ENCODE measurements at regions not wholly inside any gene's neighbourhood (a gene's known extent, or its start where the extent isn't known, plus 50 kb on each side); places are given as distances from the start of the nearest gene placed in this dataset.

- FAIRE-seq (no peak), DNase-seq (no peak)
- Histone ChIP-seq H3K9me3 (ENCODE audit: control insufficient read depth in 2 of 2, insufficient read depth in 1 of 2, low read depth in 1 of 2, low read length in 1 of 2) (peaks cover 0 to 1% of the 10 kb centered on the region in 2 donors), H3K4me3 (ENCODE audit: low read depth in 1 of 3, low read length in 3 of 3) (no peak overlapping the region), H3K4me1 (ENCODE audit: control insufficient read depth in 3 of 3, insufficient read depth in 2 of 3, low read depth in 1 of 3, low read length in 2 of 3) (no peaks in the 10 kb centered on the region), H3K36me3 (ENCODE audit: control insufficient read depth in 3 of 3, insufficient read depth in 2 of 3, low read depth in 1 of 3, low read length in 3 of 3) (no peaks in the 10 kb centered on the region), H3K27me3 (ENCODE audit: control insufficient read depth in 3 of 3, insufficient read depth in 3 of 3, low read length in 3 of 3) (no peaks in the 10 kb centered on the region), H3K27ac (ENCODE audit: low read depth in 1 of 3, low read length in 2 of 3) (no peak overlapping the region)
- WGBS, 3 donors: 79 to 88% (median 87%) methylated on average over 16 of the region's 16 CpGs
Observed at GRCh38 chr13:82654861-82655855, 1227.1 kb downstream of the SLITRK1 start.

GRCh38 chr13:82654143-82654542 lies 1228.1 kb downstream of the SLITRK1 start:
- H3K4me3 ChIP-seq (ENCODE audit: low read depth in 1 of 3, low read length in 3 of 3): no peak overlapping the region
- no peaks in the 10 kb centered on the region for H3K27me3 ChIP-seq (ENCODE audit: control insufficient read depth in 3 of 3, insufficient read depth in 3 of 3, low read length in 3 of 3)
- no peak for DNase-seq
- FAIRE-seq: no peak
- no peaks in the 10 kb centered on the region for H3K4me1 ChIP-seq (ENCODE audit: control insufficient read depth in 3 of 3, insufficient read depth in 2 of 3, low read depth in 1 of 3, low read length in 2 of 3)
- WGBS, 3 donors: 60 to 76% (median 62%) methylated on average over 1 of the region's 1 CpG
- no peaks in the 10 kb centered on the region for H3K36me3 ChIP-seq (ENCODE audit: control insufficient read depth in 3 of 3, insufficient read depth in 2 of 3, low read depth in 1 of 3, low read length in 3 of 3)
- H3K27ac ChIP-seq (ENCODE audit: low read depth in 1 of 3, low read length in 2 of 3): no peak overlapping the region
- no peaks in the 10 kb centered on the region for H3K9me3 ChIP-seq (ENCODE audit: control insufficient read depth in 2 of 2, insufficient read depth in 1 of 2, low read depth in 1 of 2, low read length in 1 of 2)

GRCh38 chr13:82647540-82647939 lies 1234.7 kb downstream of the SLITRK1 start:
- no peak overlapping the region for H3K4me3 ChIP-seq (ENCODE audit: low read depth in 1 of 3, low read length in 3 of 3)
- H3K4me1 ChIP-seq (ENCODE audit: control insufficient read depth in 3 of 3, insufficient read depth in 2 of 3, low read depth in 1 of 3, low read length in 2 of 3): no peaks in the 10 kb centered on the region
- no peaks in the 10 kb centered on the region for H3K9me3 ChIP-seq (ENCODE audit: control insufficient read depth in 2 of 2, insufficient read depth in 1 of 2, low read depth in 1 of 2, low read length in 1 of 2)
- DNase-seq (no peak), FAIRE-seq (no peak)
- H3K27ac ChIP-seq (ENCODE audit: low read depth in 1 of 3, low read length in 2 of 3): no peak overlapping the region
- H3K36me3 ChIP-seq (ENCODE audit: control insufficient read depth in 3 of 3, insufficient read depth in 2 of 3, low read depth in 1 of 3, low read length in 3 of 3): no peaks in the 10 kb centered on the region
- 87 to 94% (median 93%) methylated on average over 1 of the region's 1 CpG for WGBS, 3 donors
- no peaks in the 10 kb centered on the region for H3K27me3 ChIP-seq (ENCODE audit: control insufficient read depth in 3 of 3, insufficient read depth in 3 of 3, low read length in 3 of 3)

- WGBS, 3 donors: 74 to 89% (median 88%) methylated on average over 1 of the region's 1 CpG
- no peak for DNase-seq
- FAIRE-seq: no peak
Observed at GRCh38 chr13:82636119-82636518, 1246.2 kb downstream of the SLITRK1 start.

GRCh38 chr13:82634946-82635345 lies 1247.3 kb downstream of the SLITRK1 start:
- no peaks in the 10 kb centered on the region for H3K4me1 ChIP-seq (ENCODE audit: control insufficient read depth in 3 of 3, insufficient read depth in 2 of 3, low read depth in 1 of 3, low read length in 2 of 3)
- H3K36me3 ChIP-seq (ENCODE audit: control insufficient read depth in 3 of 3, insufficient read depth in 2 of 3, low read depth in 1 of 3, low read length in 3 of 3): no peaks in the 10 kb centered on the region
- H3K9me3 ChIP-seq (ENCODE audit: control insufficient read depth in 2 of 2, insufficient read depth in 1 of 2, low read depth in 1 of 2, low read length in 1 of 2): peaks cover 1 to 11% of the 10 kb centered on the region in 2 donors
- DNase-seq (no peak), FAIRE-seq (no peak)
- WGBS, 3 donors: 53 to 76% (median 67%) methylated on average over 2 of the region's 2 CpGs
- H3K4me3 ChIP-seq (ENCODE audit: low read depth in 1 of 3, low read length in 3 of 3): no peak overlapping the region
- H3K27me3 ChIP-seq (ENCODE audit: control insufficient read depth in 3 of 3, insufficient read depth in 3 of 3, low read length in 3 of 3): no peaks in the 10 kb centered on the region
- H3K27ac ChIP-seq (ENCODE audit: low read depth in 1 of 3, low read length in 2 of 3): no peak overlapping the region

More at GRCh38 chr13:82636119-82636518, 1246.2 kb downstream of the SLITRK1 start:
- H3K4me3 ChIP-seq (ENCODE audit: low read depth in 1 of 3, low read length in 3 of 3): no peak overlapping the region
- H3K9me3 ChIP-seq (ENCODE audit: control insufficient read depth in 2 of 2, insufficient read depth in 1 of 2, low read depth in 1 of 2, low read length in 1 of 2): peaks cover 1 to 11% of the 10 kb centered on the region in 2 donors
- H3K27me3 ChIP-seq (ENCODE audit: control insufficient read depth in 3 of 3, insufficient read depth in 3 of 3, low read length in 3 of 3): no peaks in the 10 kb centered on the region
- H3K27ac ChIP-seq (ENCODE audit: low read depth in 1 of 3, low read length in 2 of 3): no peak overlapping the region
- H3K36me3 ChIP-seq (ENCODE audit: control insufficient read depth in 3 of 3, insufficient read depth in 2 of 3, low read depth in 1 of 3, low read length in 3 of 3): no peaks in the 10 kb centered on the region
- H3K4me1 ChIP-seq (ENCODE audit: control insufficient read depth in 3 of 3, insufficient read depth in 2 of 3, low read depth in 1 of 3, low read length in 2 of 3): no peaks in the 10 kb centered on the region

GRCh38 chr13:82627183-82627582 lies 1255.1 kb downstream of the SLITRK1 start:
- Histone ChIP-seq H3K4me3 (ENCODE audit: low read depth in 1 of 3, low read length in 3 of 3) (no peak overlapping the region), H3K9me3 (ENCODE audit: control insufficient read depth in 2 of 2, insufficient read depth in 1 of 2, low read depth in 1 of 2, low read length in 1 of 2) (peaks cover 0 to 5% of the 10 kb centered on the region in 2 donors), H3K4me1 (ENCODE audit: control insufficient read depth in 3 of 3, insufficient read depth in 2 of 3, low read depth in 1 of 3, low read length in 2 of 3) (no peaks in the 10 kb centered on the region), H3K27me3 (ENCODE audit: control insufficient read depth in 3 of 3, insufficient read depth in 3 of 3, low read length in 3 of 3) (no peaks in the 10 kb centered on the region), H3K27ac (ENCODE audit: low read depth in 1 of 3, low read length in 2 of 3) (no peak overlapping the region), H3K36me3 (ENCODE audit: control insufficient read depth in 3 of 3, insufficient read depth in 2 of 3, low read depth in 1 of 3, low read length in 3 of 3) (no peaks in the 10 kb centered on the region)
- no peak for DNase-seq
- FAIRE-seq: no peak
- WGBS, 3 donors: 24 to 52% (median 24%) methylated on average over 1 of the region's 1 CpG

- DNase-seq: no peak
- 61 to 63% (median 62%) methylated on average over 3 of the region's 3 CpGs for WGBS, 3 donors
- Histone ChIP-seq H3K36me3 (ENCODE audit: control insufficient read depth in 3 of 3, insufficient read depth in 2 of 3, low read depth in 1 of 3, low read length in 3 of 3) (no peaks in the 10 kb centered on the region), H3K27ac (ENCODE audit: low read depth in 1 of 3, low read length in 2 of 3) (no peak overlapping the region), H3K4me1 (ENCODE audit: control insufficient read depth in 3 of 3, insufficient read depth in 2 of 3, low read depth in 1 of 3, low read length in 2 of 3) (no peaks in the 10 kb centered on the region), H3K9me3 (ENCODE audit: control insufficient read depth in 2 of 2, insufficient read depth in 1 of 2, low read depth in 1 of 2, low read length in 1 of 2) (no peaks in the 10 kb centered on the region), H3K27me3 (ENCODE audit: control insufficient read depth in 3 of 3, insufficient read depth in 3 of 3, low read length in 3 of 3) (no peaks in the 10 kb centered on the region), H3K4me3 (ENCODE audit: low read depth in 1 of 3, low read length in 3 of 3) (no peak overlapping the region)
- FAIRE-seq: no peak
Observed at GRCh38 chr13:82625717-82626116, 1256.6 kb downstream of the SLITRK1 start.

- 19 to 55% (median 32%) methylated on average over 1 of the region's 1 CpG for WGBS, 3 donors
- FAIRE-seq: no peak
- no peak overlapping the region for H3K27ac ChIP-seq (ENCODE audit: low read depth in 1 of 3, low read length in 2 of 3)
Observed at GRCh38 chr13:82615043-82615442, 1267.2 kb downstream of the SLITRK1 start.

More at GRCh38 chr13:82615043-82615442, 1267.2 kb downstream of the SLITRK1 start:
- Histone ChIP-seq H3K4me3 (ENCODE audit: low read depth in 1 of 3, low read length in 3 of 3) (no peak overlapping the region), H3K36me3 (ENCODE audit: control insufficient read depth in 3 of 3, insufficient read depth in 2 of 3, low read depth in 1 of 3, low read length in 3 of 3) (no peaks in the 10 kb centered on the region), H3K9me3 (ENCODE audit: control insufficient read depth in 2 of 2, insufficient read depth in 1 of 2, low read depth in 1 of 2, low read length in 1 of 2) (no peaks in the 10 kb centered on the region), H3K27me3 (ENCODE audit: control insufficient read depth in 3 of 3, insufficient read depth in 3 of 3, low read length in 3 of 3) (no peaks in the 10 kb centered on the region), H3K4me1 (ENCODE audit: control insufficient read depth in 3 of 3, insufficient read depth in 2 of 3, low read depth in 1 of 3, low read length in 2 of 3) (no peaks in the 10 kb centered on the region)
- DNase-seq: no peak

Data from small intestine (tissue), 7 donors.